GM06990 (cell line): ENCODE measurements at regions not wholly inside any gene's neighbourhood (a gene's known extent, or its start where the extent isn't known, plus 50 kb on each side); places are given as distances from the start of the nearest gene placed in this dataset.
"Not testable (repeated sequence)": the region's sequence is repeated elsewhere in the genome, so short reads cannot be mapped to it uniquely, and the experiment has no call there.

Source experiments
- DNase-seq: peaks from one replicate; pipeline ENCODE4 v3.0.0-alpha.2; 2011; ENCODE audit not compliant: insufficient read length; ENCODE audit errors: extremely low read depth
- H3K27me3 ChIP-seq: replicated peaks from 2 replicates; pipeline ENCODE4 v1.6.0; 2011; ENCODE audit warnings: low read length; ENCODE audit not compliant: control insufficient read depth, insufficient read depth
- H3K36me3 ChIP-seq: 2 replicates; pipeline ENCODE4 v1.5.1; 2011; ENCODE audit warnings: low read length; ENCODE audit not compliant: control insufficient read depth, insufficient read depth
- H3K4me3 ChIP-seq: replicated peaks from 2 replicates; pipeline ENCODE4 v1.5.1; 2011; ENCODE audit warnings: low read depth, mild to moderate bottlenecking, control low read depth, low read length
- CTCF ChIP-seq: IDR thresholded peaks from 2 replicates; pipeline ENCODE4 v1.5.1; 2011; ENCODE audit warnings: low read length, control low read depth, mild to moderate bottlenecking, inconsistent platforms; ENCODE audit not compliant: insufficient read depth, poor library complexity, severe bottlenecking

GRCh38 chr3:30477149-30477921, 129.1 kb upstream of the TGFBR2 start:
- no peaks in the 10 kb centered on the region for H3K36me3 ChIP-seq
- no peak for TF ChIP-seq CTCF
- no peaks in the 10 kb centered on the region for H3K27me3 ChIP-seq
- H3K4me3 ChIP-seq, result no peak overlapping the region
- DNase-seq, result no peak

GRCh38 chr3:30479737-30480136, 126.7 kb upstream of the TGFBR2 start:
- not testable (repeated sequence) for H3K4me3 ChIP-seq

DNA sequence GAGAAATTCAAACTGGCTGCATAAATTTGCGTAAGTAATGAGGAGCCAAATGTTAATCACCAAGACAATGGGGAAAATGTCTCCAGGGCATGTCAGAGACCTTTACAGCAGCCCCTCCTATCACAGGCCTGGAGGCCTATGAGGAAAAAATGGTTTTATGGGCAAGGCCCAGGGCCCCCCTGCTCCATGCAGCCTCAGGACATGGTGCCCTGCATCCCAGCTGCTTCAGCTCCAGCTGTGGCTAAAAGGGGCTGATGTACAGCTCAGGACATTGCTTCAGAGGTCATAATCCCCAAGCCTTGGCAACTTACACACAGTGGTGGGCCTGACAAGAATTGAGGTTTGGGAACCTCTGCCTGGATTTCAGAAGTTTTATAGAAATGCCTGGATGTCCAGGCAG, 126.2 kb upstream of the TGFBR2 start:
- not testable (repeated sequence) for H3K27me3 ChIP-seq, DNase-seq, H3K4me3 ChIP-seq, H3K36me3 ChIP-seq

More at GRCh38 chr3:30479737-30480136, 126.7 kb upstream of the TGFBR2 start:
- H3K36me3 ChIP-seq, H3K27me3 ChIP-seq, DNase-seq: not testable (repeated sequence)

- H3K27me3 ChIP-seq, result no peaks in the 10 kb centered on the region
- no peaks in the 10 kb centered on the region for H3K36me3 ChIP-seq
- no peak overlapping the region for H3K4me3 ChIP-seq
- no peak for TF ChIP-seq CTCF
- no peak for DNase-seq
Observed at GRCh38 chr3:30480587-30480986, 125.8 kb upstream of the TGFBR2 start.

DNA sequence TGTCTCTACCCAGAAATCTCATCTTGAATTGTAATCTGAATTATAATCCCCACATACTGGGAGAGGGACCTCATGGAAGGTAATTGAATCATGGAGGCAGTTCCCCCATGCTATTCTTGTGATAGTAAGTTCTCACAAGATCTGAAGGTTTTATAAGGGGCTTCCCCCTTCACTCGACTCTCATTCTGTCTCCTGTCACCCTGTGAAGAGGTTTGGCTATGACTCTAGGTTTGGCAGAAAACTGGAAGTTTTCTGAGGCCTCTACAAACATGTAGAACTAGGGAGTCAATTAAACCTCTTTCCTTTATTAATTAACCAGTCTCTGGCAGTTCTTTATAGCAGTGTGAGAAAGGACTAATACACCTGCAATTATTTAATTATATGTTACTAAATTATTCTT, 125.2 kb upstream of the TGFBR2 start:
- H3K4me3 ChIP-seq, result no peak overlapping the region
- TF ChIP-seq CTCF, result no peak
- no peaks in the 10 kb centered on the region for H3K36me3 ChIP-seq
- no peaks in the 10 kb centered on the region for H3K27me3 ChIP-seq
- no peak for DNase-seq

- not testable (repeated sequence) for DNase-seq, H3K27me3 ChIP-seq, H3K36me3 ChIP-seq, H3K4me3 ChIP-seq
Observed at GRCh38 chr3:30484229-30484628, 122.2 kb upstream of the TGFBR2 start.

DNA sequence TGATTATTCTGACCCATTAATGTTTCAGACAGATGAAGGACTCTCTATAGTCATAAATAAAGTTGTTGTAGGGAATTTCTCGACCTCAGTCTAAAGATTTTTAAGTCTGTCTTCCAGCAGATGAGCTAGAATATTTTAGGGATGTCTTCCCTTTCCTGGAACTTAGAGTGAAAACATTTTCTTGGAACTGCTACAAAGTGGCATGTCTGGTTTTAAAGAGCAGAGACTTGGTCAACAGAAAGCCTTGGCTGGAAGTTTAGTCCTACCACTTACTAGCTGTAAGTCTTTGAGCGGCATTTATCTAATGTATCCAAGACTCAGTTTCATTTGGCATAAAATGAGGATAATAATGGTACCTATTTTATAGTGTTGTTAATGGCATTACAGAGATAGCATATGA, 120.0 kb upstream of the TGFBR2 start:
- no peaks in the 10 kb centered on the region for H3K36me3 ChIP-seq
- TF ChIP-seq CTCF, result no peak
- no peak overlapping the region for H3K4me3 ChIP-seq
- DNase-seq, result no peak
- no peaks in the 10 kb centered on the region for H3K27me3 ChIP-seq
